LHCN-M2 (cell line): ENCODE measurements at regions not wholly inside any gene's neighbourhood (a gene's known extent, or its start where the extent isn't known, plus 50 kb on each side); places are given as distances from the start of the nearest gene placed in this dataset.
"Not testable (repeated sequence)": the region's sequence is repeated elsewhere in the genome, so short reads cannot be mapped to it uniquely, and the experiment has no call there.

Experiments used
- DNase-seq: peaks from one replicate; pipeline ENCODE4 v3.0.0-alpha.2; 2012; ENCODE audit warnings: low read depth

DNA sequence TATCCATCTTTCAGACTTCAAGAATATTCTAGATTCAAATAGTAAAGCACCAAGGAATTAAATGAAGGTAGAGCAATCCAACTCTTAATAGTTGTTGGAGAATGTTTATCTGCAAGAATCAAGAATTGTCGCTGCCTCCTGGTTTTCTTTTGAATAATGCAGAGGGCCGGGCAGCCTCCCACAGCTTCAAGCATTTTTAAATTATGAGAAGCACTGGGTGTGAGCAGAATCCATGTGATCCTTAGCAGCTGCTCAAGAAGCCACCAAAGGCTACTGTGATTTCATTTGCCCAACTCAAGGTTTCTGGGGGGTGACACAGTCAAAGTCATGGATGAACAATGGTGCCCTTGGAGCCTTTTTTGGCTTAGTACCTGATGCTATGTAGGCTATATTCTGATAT, 374.9 kb downstream of the BCL2L11 start:
- peak; percentile 69 for DNase-seq

DNA sequence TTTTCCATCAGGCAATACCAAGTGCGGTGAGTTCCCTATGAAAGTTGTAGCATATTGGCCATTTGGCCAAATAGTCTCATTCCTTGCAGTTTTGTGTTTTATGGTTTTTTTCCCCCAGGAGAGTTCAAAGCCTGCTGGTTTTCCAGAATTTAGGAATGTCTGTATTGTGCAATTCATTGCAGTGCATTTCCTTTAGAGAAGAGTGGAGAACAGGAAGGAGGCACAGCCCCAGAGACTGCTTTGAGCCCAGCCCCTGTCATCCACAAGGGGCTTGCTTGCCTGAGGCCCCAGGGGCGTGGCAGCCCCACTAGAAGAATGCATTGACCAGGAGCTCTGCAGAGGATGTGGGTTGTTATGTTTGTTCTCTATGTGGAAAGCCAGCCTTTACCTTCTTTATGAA, 375.5 kb downstream of the BCL2L11 start:
- peak; percentile 63 for DNase-seq

DNA sequence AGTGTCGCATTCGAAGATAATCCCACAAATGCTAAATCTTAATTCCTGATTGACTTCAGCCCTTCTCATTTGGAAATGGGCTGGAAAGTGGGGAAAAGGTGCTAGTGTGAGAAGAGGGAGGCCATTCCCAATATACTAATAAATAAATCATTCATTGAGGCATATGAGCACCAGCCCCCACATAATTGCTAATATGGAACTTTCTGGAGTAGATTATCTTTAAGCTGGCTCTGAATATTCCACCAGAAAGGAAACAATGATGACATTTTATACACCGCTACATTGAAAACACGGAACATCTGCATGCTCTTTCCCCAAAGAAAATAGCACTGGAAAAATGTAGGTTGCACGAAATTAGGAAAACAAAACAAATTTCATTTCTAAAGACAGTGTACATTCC, 376.1 kb downstream of the BCL2L11 start:
- not testable (repeated sequence) for DNase-seq

DNA sequence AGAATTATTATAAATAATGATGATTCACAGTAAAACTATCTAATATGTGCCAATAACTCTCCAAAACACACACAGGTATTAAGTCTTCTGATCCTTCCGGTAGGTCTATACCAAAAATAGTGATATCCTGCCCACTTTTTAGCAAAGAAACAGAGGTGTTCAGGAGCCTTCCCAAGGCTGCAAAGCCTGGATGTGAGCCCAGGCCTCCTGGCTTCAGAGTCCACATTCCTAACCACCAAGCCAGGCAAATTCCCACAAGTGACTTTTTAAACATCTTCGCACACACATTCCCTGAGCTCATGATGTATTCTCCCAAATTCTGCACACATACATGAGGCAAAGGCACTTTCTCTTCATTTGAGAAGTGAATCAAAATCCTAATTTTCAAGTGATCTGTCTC, 376.6 kb downstream of the BCL2L11 start:
- DNase-seq = peak; percentile 36

DNA sequence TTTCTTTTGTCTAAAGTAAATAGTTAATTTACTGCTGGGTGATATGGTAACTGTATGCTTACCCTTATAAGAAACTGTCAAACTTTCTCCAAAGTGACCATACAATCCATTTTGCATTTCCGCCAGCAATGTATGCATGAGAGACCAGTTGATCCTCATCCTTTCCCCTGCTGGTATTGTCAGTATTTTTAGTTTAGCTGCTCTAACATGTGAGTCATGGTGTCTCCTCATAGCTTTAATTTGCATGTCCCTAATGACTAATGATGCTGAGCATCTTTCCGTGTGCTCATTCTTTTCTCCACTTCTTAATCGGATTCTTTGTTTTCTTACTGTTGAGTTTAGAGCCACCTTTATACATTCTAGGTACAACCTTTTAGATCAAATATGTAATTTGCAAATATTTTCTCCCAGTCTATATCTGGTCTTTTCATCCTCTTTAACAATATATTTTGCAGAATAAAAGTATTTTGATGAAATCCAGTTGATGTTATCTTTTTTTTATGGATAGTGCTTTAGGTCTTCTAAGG, 379.9 kb downstream of the BCL2L11 start:
- not testable (repeated sequence) for DNase-seq

DNA sequence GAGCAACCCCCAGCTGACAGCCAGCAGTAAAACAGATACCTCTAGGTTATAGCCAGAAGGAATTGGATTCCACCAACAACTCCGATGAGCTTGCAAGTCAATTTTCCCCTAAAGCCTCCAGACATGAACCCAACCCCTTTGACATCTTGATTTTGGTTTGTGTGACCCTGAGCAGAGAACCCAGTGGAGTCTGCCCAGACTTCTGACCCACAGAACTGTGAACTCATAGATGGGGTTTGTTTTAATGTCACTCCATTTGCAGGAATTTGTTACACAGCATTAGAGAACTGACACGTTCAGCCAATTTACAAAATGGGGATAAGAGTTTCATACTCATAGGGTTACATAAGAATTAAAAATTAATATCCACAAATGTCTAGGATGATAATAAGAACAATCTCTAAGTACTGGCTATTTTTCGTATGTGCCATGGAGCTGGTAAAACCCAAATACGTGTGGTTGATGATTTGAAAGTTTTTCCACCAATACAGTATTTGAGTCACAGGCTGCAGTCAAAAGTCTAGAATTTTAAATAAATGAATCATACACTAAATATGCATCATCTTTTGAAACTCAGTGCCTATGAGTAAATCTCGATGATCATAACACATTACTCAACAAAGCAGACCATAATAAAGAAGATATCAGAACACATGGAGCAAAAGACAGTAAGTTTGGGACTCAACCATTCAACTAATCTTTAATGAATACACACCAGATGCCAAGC, 380.0 kb downstream of the ANAPC1 start:
- not testable (repeated sequence) for DNase-seq

DNA sequence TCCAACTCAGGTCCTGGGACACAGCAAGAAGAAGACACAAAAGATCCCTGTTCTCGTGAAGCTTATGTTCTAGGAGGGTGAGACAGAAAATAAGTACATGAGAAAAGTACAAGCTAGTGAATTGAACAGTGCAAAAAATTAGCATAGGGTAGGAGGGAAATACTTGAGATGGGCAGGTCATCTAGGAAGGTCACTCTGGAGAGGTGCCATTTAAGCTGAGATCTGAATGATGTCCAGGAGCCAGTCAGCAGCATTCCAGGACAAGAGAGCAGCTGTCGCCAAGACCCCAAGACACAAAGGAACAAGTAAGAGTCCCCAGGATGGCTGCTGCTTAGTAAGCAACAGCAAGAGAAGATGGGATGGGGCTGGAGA, 379.4 kb downstream of the ANAPC1 start:
- DNase-seq = not testable (repeated sequence)

DNA sequence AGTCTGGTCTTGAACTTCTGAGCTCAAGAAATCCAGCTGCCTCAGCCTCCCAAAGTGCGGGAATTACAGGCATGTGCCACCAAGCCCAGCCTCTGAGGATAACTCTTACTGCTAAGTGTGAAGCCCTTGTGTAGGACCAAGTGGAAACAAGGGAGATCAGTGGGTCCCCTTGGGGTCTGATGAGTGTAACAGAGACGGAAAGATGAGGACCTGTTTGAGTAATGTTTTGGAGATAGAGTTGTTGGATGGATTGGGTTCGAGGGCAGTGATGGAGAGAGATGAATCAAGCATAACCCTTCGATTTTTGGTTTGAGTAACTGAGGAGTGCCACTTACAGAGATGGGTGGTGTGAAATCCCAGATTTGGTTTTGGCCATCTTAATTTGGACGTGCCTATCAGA, 378.7 kb downstream of the ANAPC1 start:
- not testable (repeated sequence) for DNase-seq

DNA sequence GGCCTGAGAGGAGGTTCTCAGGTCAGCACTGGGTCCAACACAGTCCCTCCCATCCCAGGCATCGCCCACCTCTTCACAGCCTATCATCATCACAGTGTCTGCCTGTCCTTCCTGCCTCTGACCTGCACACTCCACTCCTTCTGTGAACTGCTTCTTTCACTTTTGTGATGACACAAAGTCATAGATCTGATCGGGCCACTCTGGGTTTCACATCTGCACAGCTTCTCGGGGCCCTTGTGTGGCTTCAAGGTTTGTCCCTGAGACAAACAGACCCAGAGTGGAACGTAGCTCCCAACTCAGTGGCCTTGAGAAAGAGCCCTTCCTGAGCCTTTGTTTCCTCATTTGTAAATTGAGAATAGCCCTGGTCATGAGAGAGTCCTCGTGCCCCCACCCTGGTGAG, 377.1 kb downstream of the ANAPC1 start:
- not testable (repeated sequence) for DNase-seq

DNA sequence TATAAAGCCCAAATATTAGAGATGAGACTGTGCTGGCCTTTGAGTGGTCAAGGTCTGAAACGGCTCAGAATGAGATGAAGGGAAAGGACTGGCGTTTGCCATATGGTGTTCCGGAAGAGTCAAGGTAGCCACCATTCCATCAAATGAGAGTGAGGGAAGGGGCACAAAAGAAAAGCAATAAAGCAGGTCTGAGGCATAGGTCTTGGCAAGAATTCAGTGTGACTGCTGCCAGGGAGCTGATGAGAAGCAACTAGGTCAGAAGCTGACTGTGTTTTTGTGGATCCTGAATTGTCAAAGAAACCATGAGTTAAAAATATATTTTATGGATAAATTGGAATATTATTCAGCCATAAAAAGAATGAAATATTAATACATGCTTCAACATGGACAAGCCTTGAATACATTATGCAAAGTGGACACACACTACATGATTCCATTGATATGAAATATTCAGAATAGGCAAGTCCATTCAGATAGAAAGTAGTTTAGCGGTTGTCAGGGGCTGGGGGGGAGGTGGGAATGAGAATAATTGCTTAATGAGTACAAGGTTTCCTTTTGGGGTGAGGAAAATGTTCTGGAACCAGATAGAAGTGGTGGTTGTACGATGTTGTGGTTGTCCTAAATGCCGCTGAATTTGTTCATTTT, 374.6 kb downstream of the ANAPC1 start:
- DNase-seq = not testable (repeated sequence)

DNA sequence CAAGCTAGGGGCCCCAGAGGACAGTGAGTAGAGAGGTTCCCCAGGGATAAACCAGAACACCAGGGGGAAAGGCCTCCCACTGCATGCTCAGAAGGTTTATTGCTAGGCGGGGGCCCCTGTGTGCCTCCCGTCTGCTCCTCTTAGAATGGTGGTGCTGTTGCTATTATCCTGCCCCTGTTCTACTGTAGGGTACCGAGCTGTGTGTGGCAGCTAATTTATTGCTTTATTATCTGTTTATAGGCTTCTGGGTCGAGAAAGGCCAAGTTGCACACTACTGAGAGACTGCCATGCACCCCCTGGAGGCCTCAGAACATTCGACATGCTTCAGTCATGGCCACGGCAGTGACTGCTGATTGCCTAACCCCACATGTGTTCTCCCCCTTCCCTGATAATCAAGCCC, 373.6 kb downstream of the ANAPC1 start:
- not testable (repeated sequence) for DNase-seq

DNA sequence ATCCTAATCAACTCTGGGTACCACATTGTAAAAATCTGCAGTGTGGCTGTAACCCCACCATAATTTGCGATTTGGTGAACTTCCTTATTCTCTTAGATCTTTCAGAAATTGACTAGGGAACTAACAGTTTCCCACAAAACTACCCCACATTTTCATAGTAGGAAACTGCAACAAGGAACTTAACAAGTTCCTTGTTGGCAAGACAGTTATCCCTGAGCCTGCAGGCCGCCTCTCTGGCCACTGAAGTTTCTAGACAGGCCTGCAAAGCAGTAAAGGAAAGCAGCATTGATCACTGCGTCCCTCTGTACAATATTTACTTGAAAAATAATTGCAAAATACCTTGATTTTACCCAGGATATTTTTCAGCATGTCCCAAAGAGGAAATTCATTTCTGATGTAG, 372.9 kb downstream of the ANAPC1 start:
- DNase-seq = not testable (repeated sequence)

DNA sequence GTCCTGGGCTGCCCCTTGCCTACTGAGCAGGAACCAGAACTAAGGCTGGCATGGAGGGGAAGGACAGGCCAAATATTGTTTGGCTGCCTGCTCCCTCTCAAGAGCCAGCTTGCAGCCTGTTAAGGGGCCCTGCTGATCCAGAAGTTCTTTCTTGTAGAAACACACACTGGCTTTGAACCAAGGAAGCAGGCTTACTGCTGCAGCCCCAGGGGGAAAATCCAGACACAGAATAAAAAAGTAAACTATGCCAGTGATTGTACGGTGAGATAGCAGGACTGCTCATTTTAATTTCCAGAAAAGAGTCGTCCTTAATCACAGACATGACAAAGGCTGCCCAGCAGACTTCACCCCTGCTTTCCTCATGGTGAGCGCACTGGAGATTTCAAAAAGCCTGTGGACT, 371.6 kb downstream of the ANAPC1 start:
- not testable (repeated sequence) for DNase-seq

DNA sequence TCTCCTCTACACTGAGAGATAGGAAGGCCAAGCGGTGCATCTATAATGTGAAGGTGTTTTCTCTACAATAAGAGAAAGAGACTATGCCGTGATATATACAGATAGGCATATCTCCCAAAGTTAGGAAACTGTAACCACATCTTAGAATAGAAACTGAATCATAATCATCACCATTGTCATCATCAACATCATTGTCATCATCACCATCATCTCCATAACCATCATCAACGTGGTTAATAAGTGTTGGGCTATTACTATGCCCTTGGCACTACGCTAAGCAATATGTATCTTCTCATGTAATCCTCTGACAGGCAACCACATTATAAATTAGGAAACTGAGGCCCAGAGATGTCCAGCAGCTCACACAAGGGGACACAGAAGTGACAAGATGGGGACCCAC, 369.9 kb downstream of the ANAPC1 start:
- DNase-seq = not testable (repeated sequence)

DNA sequence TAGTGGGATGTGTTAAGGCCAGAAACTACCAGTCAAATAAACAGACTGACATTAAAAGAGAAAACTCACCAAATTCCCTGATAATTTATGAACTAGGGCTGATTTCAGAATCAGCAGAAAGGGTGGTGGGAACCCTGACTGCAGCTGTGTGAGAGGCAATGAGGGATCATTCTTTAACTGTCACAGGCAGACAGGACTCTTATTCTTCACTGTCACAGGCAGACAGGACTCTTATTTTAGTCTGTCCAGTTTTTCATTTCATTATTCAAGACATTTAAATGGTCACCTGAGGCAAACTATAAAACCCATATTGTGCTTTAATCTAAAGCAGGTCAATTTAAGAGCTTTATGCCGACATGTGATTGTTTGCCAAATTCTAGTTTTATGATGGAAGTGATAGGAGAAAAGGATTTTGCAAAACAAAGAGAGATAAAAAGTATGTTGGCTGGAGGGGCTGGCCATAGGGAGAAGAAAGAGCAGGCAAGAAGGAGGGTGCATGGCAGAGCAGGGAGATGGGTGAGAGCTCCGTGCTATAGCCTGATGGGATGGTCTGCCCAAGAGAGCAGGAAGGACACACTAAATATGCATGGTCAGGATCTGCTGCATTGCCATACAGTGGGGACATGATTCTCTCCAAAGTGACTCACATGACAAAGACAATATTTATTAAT, 366.8 kb downstream of the ANAPC1 start:
- not testable (repeated sequence) for DNase-seq

DNA sequence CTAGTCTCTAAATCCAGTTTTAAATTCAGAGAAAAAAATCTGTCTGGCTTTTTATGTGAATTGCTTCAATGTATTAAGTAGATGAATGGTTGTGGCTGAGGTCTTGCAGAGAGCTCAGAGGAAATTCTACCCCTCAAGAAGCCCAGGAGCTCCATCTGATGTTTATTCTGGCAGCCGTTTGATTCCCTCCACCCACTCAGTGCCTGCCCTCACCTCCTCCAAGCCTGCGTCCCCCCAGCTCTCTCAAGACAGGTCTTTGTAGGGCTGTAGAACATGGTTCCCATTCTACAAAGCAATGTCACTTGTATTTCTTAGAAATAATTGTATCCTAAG, 366.3 kb downstream of the ANAPC1 start:
- DNase-seq = not testable (repeated sequence)

DNA sequence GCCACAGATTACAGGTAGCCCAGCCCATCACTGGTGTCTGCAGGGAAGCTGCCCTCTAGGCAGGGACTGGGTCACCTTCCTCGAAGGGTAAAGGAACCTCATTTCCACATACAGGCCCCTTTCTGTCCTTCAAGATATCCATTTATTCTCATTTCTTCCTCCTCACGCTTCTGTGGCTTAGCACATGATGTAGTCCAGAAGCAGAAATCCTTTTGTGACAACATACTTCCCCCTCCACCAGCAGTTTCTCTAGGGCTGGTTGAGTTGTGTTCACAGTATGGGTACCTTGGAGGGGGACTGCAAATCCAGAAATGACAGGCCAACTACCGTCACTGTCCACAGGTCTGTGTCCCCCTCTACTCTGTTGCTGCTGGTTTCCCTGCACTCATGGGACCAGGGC, 364.9 kb downstream of the ANAPC1 start:
- DNase-seq = no peak

DNA sequence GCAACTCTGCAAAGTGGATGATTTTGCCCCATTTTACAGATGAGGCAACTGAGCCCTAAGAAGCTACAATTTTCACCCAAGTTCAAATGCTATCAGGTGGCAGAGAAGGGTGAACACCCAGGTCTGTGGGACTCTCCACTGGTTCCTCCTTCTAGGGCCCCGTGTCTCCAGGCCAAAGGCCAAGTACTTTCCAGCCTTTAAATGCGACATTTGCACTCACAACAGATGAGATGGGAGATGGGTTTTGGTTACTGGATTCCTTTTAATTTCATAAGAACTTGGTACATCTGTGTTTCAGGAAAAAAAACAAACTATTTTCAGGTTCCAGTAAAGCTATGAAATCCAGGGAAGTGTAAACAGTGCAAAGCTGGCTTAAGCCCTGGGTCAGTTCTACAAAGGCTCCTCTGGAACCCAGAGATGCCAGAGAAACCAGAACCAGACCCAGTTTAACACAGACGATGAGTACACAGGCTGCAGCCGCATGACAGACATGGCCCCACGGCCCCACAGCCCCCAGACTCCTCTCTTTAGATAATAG, 361.7 kb downstream of the ANAPC1 start:
- DNase-seq = peak; percentile 46

DNA sequence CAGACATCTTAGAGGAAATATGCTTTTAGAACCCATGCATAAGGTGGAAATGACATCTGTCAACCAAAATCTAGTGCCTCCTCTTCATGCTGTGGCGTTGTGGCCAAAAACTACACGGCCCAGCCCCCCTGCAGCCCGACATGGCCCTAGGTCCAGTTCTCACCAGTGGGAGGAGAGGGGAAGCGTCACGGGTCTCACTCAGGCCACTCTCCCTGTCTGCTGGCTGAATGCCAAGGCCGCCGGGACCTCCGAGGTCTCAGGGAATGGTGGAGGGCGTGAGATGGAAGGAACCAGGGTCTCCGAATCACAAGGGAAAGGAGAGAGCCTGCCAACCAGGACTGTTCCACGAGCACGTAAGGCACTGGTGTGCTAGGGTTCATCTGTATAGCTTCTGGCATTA, 361.0 kb downstream of the ANAPC1 start:
- DNase-seq = no peak

DNA sequence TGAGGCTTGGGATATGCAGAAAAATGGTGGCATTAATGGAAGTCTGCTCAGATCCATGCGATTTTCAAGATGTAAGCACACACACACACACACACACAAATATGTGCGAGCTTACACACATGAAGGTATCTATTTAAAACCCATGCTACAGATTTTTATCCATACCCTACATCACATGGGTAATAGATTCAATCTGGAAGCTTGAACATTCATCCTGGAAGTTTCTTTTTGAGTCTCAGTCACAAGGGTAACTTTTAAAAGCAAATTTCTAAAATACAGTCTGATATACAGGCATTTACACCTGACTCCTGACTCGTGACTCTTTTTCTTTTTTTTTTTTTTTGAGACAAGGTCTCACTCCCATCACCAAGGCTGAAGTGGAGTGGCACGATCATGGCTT, 359.0 kb downstream of the ANAPC1 start:
- DNase-seq = not testable (repeated sequence)

DNA sequence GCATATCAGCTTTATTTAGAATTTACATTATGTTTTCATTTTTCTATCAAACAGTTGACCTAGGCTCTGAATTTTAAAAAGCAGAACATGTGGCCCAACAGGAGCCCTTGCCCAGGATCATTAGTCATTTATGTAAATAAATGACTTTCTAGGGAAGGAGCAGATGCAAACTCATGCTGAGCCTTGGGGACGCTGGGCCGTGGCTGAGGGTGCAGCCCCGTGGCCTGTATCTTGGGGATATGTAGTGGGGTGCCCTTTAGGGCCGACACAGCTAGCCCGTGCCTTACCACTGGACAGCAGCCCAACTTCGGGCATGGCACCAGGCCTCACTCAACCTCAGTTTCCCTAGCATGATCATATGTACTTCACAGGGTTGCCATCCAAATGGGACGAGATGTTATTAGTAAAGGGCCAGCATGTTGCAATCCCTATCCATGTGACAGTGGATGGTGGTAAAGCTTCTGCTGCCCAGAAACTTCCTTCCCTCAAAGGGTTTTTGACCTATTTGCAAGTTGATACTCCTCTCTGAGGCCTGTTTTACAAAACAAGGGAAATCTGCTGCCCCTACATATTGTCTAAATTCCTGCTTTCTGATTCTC, 357.9 kb downstream of the ANAPC1 start:
- peak; percentile 6 for DNase-seq
